ENCODE measurements at regions not wholly inside any gene's neighbourhood (a gene's known extent, or its start where the extent isn't known, plus 50 kb on each side); places are given as distances from the start of the nearest gene placed in this dataset.

DNA sequence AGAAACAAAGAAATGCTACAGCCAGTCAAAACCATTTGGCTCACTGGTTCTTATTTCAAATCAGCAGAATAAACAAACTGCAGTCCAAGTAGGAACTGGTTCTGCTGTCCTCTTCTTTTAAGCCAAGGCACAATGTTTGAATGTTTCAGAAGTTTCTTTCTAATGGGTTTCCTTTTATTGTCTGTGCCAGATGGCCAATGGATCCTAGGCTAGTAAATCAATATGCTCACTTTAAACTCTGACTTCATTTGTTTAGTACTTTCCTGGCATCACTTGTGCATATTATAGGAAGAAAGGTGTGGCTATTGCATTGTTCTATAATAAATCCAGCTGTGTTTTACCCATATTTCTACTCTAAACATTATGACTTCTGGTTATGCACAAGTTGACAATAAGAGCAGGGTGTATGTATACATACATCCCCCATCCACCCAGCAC lies 99.7 kb upstream of the PLCB4 start:
- no peaks in the 10 kb centered on the region for H3K4me1 Mint-ChIP-seq
- no peaks in the 10 kb centered on the region for H3K36me3 Mint-ChIP-seq (ENCODE audit: low read depth)
- peaks cover 3% of the 10 kb centered on the region for H3K9me3 Mint-ChIP-seq
- no peak overlapping the region for H3K4me3 Mint-ChIP-seq
- no peaks in the 10 kb centered on the region for H3K27me3 Mint-ChIP-seq
- ChIA-PET CTCF (interaction anchor here (0.7 kb wide), 1 partner anchor 25 kb away, joined by 3 read pairs; no protein-coding TSS in a partner anchor), POLR2A (no interaction called here)
- no peak for DNase-seq
- no peak overlapping the region for H3K27ac Mint-ChIP-seq

DNA sequence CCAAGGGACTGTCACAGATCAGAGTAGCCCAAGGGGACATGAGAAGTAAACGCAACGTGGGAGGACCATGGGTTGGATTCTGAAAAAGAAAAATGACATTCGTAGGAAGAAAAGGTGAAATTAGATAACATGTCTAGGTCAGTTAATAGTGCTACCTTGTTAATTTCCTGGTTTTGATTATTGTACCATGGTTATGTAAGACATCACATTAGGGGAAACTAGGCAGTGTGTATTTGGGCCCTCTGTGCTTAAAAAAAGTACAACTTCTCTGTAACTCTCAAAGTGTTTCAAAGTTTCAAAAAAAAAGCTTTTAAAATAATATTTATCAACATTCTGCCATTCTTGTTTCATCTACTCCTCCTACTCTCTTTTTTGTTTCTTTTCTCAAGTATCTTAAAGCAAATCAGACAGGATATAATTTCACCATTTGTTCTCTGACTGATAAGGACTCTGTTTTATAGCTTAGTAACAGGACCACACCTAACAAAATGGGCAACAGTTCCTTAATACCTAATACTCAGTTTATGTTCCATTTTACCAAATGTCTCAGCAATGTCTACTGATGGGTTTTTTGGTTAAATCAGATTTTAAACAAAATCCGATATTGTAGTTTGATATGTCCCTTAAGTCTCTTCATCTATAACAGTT lies 97.1 kb upstream of the PLCB4 start:
- ChIA-PET POLR2A (no interaction called here), CTCF (no interaction called here)
- no peaks in the 10 kb centered on the region for H3K4me1 Mint-ChIP-seq
- H3K27me3 Mint-ChIP-seq: no peaks in the 10 kb centered on the region
- peaks cover 3% of the 10 kb centered on the region for H3K9me3 Mint-ChIP-seq
- no peaks in the 10 kb centered on the region for H3K36me3 Mint-ChIP-seq (ENCODE audit: low read depth)
- no peak overlapping the region for H3K4me3 Mint-ChIP-seq
- no peak overlapping the region for H3K27ac Mint-ChIP-seq
- DNase-seq: no peak

DNA sequence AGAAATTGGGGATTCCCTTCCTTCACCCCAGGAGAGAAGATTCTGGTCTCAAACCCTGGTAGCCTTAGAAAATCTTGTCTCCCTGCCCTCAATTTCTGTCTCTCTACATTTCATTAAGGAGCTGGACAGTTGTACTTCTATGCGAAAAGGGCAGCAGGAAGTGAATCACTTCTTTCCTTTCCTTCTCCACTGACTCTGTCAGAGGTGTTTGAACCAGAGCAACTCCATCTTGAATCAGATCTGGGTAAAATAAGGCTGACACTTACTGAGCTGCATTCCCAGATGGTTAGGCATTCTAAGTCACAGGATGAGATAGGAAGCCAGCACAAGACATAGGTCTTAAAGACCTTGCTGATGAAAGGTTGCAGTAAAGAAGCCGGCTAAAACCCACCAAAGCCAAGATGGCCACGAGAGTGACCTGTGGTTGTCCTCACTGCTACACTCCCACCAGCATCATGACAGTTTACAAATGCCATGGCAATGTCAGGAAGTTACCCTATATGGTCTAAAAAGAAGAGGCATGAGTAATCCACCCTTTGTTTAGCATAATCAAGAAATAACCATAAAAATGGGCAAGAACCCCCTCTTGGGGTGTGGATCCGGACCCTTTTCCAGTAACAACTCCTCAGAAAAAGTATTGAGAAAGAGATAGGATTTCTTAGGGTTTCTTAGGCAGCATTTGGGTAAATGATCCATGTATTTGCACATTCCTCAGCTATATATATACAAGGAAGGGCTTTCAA lies 95.8 kb upstream of the PLCB4 start:
- DNase-seq: no peak
- no peak overlapping the region for H3K27ac Mint-ChIP-seq
- no peak overlapping the region for H3K4me3 Mint-ChIP-seq
- no peaks in the 10 kb centered on the region for H3K4me1 Mint-ChIP-seq
- peaks cover 3% of the 10 kb centered on the region for H3K9me3 Mint-ChIP-seq
- ChIA-PET CTCF (no interaction called here), POLR2A (no interaction called here)
- H3K36me3 Mint-ChIP-seq (ENCODE audit: low read depth): no peaks in the 10 kb centered on the region
- H3K27me3 Mint-ChIP-seq: no peaks in the 10 kb centered on the region

DNA sequence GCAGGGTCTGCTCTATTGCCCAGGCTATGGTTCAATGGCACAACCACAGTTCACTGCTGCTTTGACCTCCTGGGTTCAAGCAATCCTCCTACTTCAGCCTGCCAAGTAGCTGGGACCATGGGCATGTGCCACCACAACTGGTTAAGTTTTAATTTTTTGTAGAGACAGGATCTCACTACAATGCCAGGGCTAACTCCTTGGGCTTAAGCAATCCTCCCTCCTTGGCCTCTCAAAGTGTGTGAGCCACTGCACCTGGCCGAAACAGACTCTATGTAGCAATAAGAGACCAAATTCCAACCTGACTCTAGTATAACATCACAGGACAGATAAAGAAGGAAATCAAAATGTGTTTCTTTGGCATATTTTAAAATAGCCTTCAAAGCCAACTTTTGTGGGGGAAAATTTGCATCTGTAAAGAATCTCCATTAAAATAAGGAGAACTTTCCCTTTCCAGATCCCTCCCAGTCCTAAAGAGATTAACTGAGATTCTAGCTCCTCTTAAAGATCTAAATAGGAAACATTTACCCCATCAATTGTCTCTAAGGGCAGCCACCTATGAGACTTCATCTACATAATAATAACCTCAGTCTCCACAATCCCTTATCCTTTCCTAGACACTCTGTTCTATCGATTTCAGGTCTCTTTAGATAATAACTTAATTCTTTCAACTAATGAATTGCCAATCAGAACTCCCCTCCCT lies 94.7 kb upstream of the PLCB4 start:
- no peak overlapping the region for H3K4me3 Mint-ChIP-seq
- ChIA-PET CTCF (no interaction called here), POLR2A (no interaction called here)

DNA sequence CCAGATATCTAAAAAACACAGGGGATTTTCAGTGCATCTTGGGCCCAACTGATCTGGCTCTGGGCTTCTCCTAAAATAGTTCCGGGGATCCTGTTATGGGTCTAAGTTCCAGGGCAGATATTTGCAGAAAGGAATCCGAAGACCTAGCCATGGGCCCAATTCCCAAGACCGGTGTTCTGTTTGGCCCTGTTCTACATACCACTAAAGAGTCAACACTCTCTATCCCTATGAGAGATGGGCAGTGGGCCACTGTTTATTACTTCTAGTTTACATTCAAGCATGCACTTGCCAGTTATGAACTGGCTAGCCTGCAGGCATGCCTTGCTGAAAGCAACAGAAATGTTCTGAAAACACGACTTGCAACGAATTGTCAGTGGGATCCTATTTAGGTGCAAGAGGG lies 87.4 kb upstream of the PLCB4 start:
- CTCF ChIA-PET: no interaction called here
- no peaks in the 10 kb centered on the region for H3K9me3 Mint-ChIP-seq
- POLR2A ChIA-PET: no interaction called here

More for the DNA sequence above, 94.7 kb upstream of the PLCB4 start:
- no peak for DNase-seq
- Mint-ChIP-seq H3K27me3 (no peaks in the 10 kb centered on the region), H3K4me1 (no peaks in the 10 kb centered on the region), H3K9me3 (no peaks in the 10 kb centered on the region), H3K27ac (no peak overlapping the region), H3K36me3 (ENCODE audit: low read depth) (no peaks in the 10 kb centered on the region)

DNA sequence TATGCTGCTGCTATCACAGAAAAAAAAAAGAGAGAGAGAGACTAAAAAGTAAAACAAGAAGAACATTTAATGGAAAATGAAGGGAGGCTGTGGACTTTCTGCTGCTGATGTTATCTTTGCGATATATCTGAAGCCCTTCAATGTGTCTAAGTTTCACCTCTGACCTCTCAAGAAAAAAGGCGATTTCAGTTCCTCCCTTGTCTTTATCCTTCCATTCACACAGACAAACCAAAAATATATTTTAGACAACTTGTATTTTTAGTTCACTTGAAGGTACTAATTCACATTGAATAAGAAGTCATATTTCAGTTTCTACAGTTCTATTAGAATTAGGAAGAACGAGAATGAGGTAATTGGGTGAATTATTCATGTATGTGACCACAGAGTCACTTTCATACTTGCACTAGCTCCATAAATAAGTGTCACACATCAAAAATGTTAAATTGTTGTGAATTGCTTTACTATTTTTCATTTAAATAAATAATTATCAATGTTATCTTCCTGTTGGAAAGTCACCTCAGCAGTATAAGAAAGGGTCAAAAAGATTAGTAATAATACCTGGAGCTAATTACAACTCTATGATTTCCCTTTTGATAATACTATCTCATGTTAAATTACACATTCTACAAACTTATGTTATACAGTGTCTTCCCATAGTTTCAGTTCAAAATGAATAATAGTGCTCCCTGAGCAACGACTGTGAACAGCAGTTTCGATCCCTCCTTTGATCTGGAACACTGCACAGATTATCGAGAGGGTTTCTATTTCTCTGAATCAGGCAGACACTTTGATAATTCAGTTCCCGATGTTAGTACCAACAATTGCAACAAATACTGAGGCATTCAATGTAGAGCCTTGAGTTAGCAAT lies 85.2 kb upstream of the PLCB4 start:
- H3K9me3 Mint-ChIP-seq: no peaks in the 10 kb centered on the region
- no peak overlapping the region for H3K4me3 Mint-ChIP-seq
- ChIA-PET CTCF (no interaction called here), POLR2A (no interaction called here)
- H3K27ac Mint-ChIP-seq: no peak overlapping the region
- no peaks in the 10 kb centered on the region for H3K36me3 Mint-ChIP-seq (ENCODE audit: low read depth)
- no peak for DNase-seq
- H3K4me1 Mint-ChIP-seq: no peaks in the 10 kb centered on the region
- no peaks in the 10 kb centered on the region for H3K27me3 Mint-ChIP-seq

More for the DNA sequence above, 87.4 kb upstream of the PLCB4 start:
- no peaks in the 10 kb centered on the region for H3K27me3 Mint-ChIP-seq
- no peak overlapping the region for H3K27ac Mint-ChIP-seq
- no peaks in the 10 kb centered on the region for H3K36me3 Mint-ChIP-seq (ENCODE audit: low read depth)
- no peak overlapping the region for H3K4me3 Mint-ChIP-seq
- no peaks in the 10 kb centered on the region for H3K4me1 Mint-ChIP-seq
- DNase-seq: no peak

DNA sequence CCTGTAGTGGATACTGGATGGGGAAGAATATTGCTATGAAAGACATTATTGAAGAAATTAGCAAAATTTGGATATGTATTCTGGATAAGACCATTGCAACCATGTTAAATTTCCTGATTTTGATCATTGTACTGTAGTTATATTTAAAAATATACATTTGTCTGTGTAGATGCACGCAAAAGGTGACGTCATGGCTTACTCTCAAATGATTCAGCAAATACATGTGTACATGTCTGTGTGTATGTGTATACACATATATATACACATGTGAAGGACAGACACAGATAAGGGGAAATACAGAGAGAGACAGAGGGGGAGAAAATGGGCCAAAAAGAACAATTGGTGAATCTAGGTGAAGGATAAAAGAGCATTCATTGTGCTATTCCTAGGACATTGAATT lies 82.3 kb upstream of the PLCB4 start:
- CTCF ChIA-PET: interaction anchor here (0.7 kb wide), 1 partner anchor 44 kb away, joined by 3 read pairs; no protein-coding TSS in a partner anchor
- Mint-ChIP-seq H3K36me3 (ENCODE audit: low read depth) (no peaks in the 10 kb centered on the region), H3K4me3 (no peak overlapping the region), H3K4me1 (no peaks in the 10 kb centered on the region), H3K27ac (no peak overlapping the region), H3K27me3 (no peaks in the 10 kb centered on the region), H3K9me3 (no peaks in the 10 kb centered on the region)
- POLR2A ChIA-PET: no interaction called here
- no peak for DNase-seq

DNA sequence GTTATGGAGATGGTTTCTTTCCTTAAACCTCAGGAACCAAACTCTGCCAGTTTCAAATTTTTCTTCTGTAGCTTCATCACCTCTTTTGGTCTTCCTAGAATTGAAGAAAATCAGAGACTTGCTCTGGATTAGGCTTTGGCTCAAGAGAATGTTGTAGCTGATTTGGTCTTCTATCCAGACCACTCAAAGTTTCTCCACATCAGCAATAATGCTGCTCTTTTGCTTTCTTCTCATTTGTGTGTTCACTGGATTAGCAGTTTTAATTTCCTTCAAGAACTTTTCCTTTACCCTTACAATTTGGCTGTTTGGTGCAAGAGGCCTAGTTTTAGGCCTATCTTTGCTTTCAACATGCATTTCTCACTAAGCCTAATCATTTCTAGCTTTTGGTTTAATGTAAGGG lies 78.1 kb upstream of the PLCB4 start:
- DNase-seq: no peak
- ChIA-PET CTCF (no interaction called here), POLR2A (no interaction called here)
- Mint-ChIP-seq H3K9me3 (no peaks in the 10 kb centered on the region), H3K36me3 (ENCODE audit: low read depth) (no peaks in the 10 kb centered on the region), H3K27me3 (no peaks in the 10 kb centered on the region), H3K27ac (no peak overlapping the region), H3K4me3 (no peak overlapping the region), H3K4me1 (no peaks in the 10 kb centered on the region)

DNA sequence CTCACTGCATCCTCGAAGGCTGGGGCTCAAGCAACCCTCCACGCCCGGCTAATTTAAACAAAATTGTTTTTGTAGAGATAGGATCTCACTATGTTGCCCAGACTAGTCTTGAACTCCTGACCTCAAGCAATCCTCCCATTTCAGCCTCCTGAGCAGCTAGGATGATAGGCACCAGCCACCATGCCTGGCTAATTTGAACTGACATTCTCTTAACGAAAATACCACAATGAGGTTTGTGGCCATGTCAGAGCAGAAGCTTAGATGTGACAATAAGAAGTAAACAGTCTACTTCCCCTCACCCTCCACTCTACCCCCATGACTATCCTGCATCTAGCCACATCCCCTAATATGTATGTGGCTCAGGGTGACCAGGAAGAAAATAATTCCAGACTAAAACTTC lies 74.8 kb upstream of the PLCB4 start:
- H3K9me3 Mint-ChIP-seq: no peaks in the 10 kb centered on the region
- no peaks in the 10 kb centered on the region for H3K36me3 Mint-ChIP-seq (ENCODE audit: low read depth)
- no peak overlapping the region for H3K4me3 Mint-ChIP-seq
- H3K27me3 Mint-ChIP-seq: no peaks in the 10 kb centered on the region
- ChIA-PET POLR2A (no interaction called here), CTCF (interaction anchor here (1.4 kb wide), 1 partner anchor 24 kb away, joined by 3 read pairs; no protein-coding TSS in a partner anchor)
- no peak overlapping the region for H3K27ac Mint-ChIP-seq
- no peaks in the 10 kb centered on the region for H3K4me1 Mint-ChIP-seq
- no peak for DNase-seq

DNA sequence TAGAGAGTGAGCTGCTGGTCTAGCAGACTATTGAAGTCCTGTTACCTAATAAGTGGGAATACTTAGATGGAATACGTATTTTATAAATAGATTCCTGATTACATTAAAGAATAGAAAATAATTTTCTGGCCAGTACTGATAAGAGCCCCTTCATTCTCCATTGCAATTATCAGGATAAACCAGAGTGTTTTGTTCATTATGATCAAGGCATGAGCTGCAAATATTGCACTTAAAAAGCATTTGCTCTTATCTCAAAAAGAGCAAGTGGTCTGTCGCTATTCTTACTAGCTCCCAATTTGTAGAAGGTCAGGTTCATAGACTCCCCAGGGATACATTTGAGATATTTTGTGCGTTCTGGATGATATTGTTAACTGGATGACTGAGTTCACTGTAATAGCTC lies 73.1 kb upstream of the PLCB4 start:
- H3K27ac Mint-ChIP-seq: no peak overlapping the region
- no peak overlapping the region for H3K4me3 Mint-ChIP-seq
- POLR2A ChIA-PET: interaction anchor here (0.6 kb wide), 1 partner anchor 91 kb away, joined by 3 read pairs; no protein-coding TSS in a partner anchor
- no peak for DNase-seq
- CTCF ChIA-PET: no interaction called here
- H3K27me3 Mint-ChIP-seq: no peaks in the 10 kb centered on the region
- H3K9me3 Mint-ChIP-seq: no peaks in the 10 kb centered on the region
- H3K4me1 Mint-ChIP-seq: no peaks in the 10 kb centered on the region
- H3K36me3 Mint-ChIP-seq (ENCODE audit: low read depth): no peaks in the 10 kb centered on the region

DNA sequence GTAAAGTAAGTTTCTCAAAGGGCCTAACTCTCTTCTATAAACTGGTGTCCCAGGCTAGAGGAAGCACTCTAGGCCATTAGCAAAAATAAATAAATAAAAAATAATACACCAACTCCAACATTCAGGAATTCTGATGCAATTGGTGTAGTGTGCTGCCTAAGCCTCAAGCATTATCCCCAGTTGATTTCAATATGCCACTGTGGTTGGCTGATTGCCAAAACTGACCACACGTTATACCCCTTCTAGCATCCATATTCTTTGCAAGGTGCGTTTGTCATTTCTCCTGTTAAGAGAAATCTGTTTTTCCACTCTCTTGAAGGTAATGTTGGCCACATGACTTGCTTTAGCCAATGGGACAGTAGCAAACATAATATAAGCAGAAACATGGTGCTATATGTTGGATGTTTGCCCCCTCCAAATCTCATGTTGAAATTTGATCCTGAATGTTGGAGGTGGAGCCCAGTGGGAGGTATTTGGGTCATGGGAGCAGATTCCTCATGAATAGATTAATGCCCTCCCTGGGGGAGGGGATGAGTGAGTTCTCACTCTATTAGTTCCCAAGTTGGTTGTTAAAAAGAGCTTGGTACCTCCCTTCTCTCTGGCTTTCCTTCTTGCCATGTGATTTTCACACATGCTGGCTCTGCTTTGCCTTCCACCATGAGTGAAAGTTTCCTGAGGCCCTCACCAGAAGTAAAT lies 71.9 kb upstream of the PLCB4 start:
- Mint-ChIP-seq H3K9me3 (no peaks in the 10 kb centered on the region), H3K4me1 (no peaks in the 10 kb centered on the region), H3K36me3 (ENCODE audit: low read depth) (no peaks in the 10 kb centered on the region), H3K4me3 (no peak overlapping the region), H3K27ac (no peak overlapping the region), H3K27me3 (no peaks in the 10 kb centered on the region)
- POLR2A ChIA-PET: no interaction called here
- CTCF ChIA-PET: no interaction called here
- DNase-seq: no peak

DNA sequence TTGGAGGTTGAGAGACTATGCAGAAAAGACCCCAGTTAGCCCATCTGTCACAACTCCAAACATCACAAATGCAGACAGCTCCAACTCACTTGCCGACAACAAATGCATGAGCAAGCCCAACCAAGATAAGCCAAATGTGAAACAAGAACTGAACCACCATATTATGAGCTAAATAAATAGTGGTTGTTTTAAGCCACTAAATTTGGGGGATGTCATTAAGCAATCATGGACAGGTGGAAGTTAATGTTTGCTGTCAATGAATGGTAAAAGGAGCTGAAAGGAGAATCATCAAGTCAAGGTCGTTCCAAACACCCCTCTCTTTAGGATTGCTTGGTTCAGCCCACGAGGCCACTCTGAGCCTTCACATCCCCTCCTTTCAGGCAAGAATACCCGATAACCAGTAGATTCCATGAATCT lies 71.2 kb upstream of the PLCB4 start:
- Mint-ChIP-seq H3K36me3 (ENCODE audit: low read depth) (no peaks in the 10 kb centered on the region), H3K4me3 (no peak overlapping the region), H3K27ac (no peak overlapping the region), H3K4me1 (no peaks in the 10 kb centered on the region), H3K27me3 (no peaks in the 10 kb centered on the region), H3K9me3 (no peaks in the 10 kb centered on the region)
- POLR2A ChIA-PET: no interaction called here
- CTCF ChIA-PET: no interaction called here
- DNase-seq: no peak

Data from activated CD4-positive, alpha-beta T cell treated with anti-CD3 and anti-CD28 coated beads, Interleukin-2, amount 10 ng/mL, durations not matched to agents 7 days and 5 days (primary cell).